ENCODE measurements at regions not wholly inside any gene's neighbourhood (a gene's known extent, or its start where the extent isn't known, plus 50 kb on each side); places are given as distances from the start of the nearest gene placed in this dataset.
"Not testable (repeated sequence)": the region's sequence is repeated elsewhere in the genome, so short reads cannot be mapped to it uniquely, and the experiment has no call there.

DNA sequence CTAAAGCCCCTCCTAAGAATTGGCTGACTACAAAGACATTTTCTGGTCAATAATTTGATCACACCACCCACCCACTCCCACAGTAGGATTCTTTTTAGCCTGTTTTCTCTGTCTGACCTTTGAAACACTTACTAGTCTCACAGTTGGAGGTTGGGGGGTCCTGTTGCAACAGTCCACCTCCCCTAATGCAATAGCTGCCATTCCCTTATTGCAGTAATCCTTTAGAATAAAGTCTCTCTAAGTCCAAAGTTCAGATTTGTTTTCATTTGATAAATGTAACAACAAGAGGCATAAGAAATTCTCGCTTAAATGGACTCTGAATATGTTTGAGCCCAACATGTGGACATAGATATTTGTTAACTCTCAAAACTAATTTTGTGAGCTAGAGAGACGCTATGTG, 1326.8 kb upstream of the TMEFF2 start:
- DNase-seq, result no peak

GRCh38 chr2:193520709-193521458, 1326.2 kb upstream of the TMEFF2 start:
- DNase-seq, result no peak

DNA sequence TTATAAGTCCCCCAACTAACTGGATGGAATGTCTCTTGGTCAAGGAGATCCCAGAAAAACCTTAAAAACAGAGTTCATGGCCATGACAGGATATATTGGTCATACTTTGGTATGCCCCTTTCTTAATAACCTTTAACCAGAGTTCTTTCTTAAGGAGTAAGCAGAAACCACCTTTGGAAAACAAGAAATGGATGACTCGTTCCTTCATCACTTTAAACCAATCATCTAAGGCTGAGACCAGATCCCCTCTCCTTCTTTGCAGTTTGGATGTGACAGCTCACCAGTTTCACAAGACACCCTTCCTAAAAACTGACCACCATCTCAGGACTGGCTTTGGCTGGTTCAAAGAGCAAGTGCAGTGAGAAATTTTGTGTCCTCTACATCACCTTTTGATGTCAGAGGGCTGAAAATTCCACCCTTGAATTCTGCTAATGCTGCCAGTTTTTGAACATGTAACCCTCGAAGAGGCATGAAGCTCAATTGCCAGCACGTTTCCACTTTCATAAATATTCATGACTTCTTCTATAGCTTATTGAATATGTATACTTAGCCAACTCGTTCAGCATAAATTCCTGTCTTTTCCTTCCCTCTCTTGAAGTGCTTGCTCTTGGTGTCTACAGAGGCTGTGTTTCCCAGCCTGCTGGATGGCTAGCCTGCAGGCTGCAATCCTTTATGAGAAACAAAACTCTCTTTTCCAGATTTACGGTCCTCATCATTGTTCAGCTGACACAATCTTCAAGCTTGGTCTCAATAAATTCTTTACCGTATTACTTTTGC, 1323.5 kb upstream of the TMEFF2 start:
- no peak for DNase-seq

DNA sequence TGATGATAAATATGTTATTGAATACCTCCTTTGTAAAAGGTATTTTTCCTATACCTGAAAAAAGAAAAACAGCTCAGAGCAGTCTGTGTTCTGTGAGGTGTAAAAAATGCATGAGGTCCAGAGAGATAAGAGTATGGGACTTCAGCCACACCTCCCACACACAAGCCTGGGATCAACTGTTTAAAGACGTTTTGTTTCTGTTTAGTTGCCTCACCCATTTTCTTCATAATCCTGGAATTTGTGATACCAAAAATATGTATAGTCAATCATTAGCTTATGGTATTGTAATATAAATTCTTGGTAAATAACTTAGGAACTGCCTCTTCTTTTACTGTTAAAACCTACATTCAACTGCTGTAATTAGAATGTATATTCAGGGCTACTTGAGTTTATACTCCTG, 1322.9 kb upstream of the TMEFF2 start:
- DNase-seq, result no peak

- no peak for DNase-seq
Observed at GRCh38 chr2:193506035-193506434, 1311.3 kb upstream of the TMEFF2 start.

GRCh38 chr2:193505620-193506019, 1310.9 kb upstream of the TMEFF2 start:
- DNase-seq, result no peak

DNA sequence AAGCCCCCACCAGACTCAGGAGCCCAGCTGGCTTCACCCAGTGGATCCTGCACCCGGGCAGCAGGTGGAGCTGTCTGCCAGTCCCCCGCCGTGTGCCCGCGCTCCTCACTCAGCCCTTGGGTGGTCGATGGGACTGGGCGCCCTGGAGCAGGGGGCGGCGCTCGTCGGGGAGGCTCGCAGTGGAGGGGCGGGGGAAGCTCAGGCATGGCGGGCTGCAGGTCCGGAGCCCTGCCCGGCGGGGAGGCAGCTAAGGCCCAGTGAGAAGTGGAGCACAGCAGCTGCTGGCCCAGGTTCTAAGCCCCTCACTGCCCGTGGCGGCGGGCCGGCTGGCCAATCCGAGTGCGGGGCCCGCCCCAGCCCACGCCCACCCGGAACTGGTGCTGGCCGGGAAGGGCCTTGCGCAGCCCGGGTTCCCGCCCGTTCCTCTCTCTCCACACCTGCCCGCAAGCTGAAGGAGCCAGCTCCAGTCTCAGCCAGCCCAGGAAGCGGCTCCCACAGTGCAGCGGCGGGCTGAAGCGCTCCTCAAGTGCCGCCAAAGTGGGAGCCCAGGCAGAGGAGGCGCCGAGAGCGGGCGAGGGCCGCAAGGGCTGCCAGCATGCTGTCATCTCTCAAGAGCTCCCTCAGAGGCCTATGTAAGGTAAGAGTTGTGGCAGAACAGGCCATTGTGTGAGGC, 1307.8 kb upstream of the TMEFF2 start:
- DNase-seq, result no peak

- no peak for DNase-seq
Observed at GRCh38 chr2:193496786-193497185, 1302.1 kb upstream of the TMEFF2 start.

- DNase-seq, result no peak
Observed at GRCh38 chr2:193482557-193482956, 1287.8 kb upstream of the TMEFF2 start.

GRCh38 chr2:193480187-193480586, 1285.5 kb upstream of the TMEFF2 start:
- DNase-seq, result no peak

DNA sequence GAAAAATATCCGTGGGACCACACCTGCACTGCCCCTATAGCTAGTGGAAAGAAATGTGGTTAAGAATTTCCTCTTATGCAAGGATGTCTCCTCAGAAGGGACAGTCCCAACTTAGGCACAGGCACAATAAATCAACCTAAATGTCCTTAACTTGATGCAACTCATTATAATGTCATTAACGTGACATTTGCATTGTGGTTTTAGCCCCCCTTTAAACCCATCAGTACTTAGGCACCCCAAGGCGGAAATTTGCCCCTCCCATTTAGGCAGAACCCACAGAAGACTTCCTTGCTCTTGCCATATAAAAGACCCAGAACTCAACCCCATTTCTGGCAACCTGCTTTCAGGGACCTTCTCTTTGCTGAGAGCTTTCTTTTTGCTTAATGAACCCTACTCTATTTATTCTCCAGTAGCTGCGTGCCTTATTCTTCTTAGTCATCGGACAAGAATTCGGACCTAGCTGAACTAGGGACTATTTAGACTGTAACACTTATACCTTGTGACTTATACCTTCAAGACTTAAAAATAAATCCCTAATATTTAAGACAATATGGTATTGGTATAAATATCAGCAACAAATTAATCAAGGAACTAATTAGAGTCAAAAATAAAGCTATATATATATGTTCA, 1281.6 kb upstream of the TMEFF2 start:
- DNase-seq, result no peak

DNA sequence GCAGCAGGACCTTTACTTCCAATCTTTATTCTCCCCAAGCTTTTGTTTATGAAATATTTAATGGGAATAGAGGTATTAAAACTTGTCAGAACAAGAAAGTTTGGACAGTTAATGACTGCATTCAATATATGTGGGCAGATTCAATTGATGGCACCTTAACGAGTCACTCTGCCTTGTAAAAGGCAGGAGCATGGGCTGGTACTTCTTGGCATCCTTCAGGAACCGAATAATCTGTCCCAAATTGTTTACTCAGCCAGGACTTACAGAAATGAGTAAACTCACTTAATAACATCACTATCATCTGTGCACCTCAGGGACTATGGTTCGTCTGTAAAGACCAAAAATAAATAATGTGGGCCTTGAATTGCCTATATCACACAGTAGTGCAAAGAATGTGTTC, 1280.3 kb upstream of the TMEFF2 start:
- no peak for DNase-seq

DNA sequence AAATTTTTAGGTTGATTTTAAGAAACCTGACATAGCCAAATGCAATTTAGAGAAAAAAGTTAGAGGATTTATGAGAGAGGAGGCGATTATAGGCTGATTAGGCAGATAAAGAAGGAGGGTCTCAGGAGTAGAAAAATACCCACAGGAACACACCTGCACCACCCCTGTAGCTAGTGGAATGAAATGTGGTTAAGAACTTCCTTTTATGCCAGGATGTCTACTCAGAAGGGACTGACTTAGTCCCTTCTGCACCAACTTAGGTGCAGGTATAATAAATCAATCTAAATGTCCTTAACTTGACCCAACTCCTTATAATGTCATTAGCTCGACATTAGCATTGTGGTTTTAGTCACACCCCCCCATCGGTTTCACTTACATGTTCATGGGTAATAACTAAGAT, 1274.5 kb upstream of the TMEFF2 start:
- DNase-seq, result no peak

GRCh38 chr2:193467276-193467987, 1272.7 kb upstream of the TMEFF2 start:
- no peak for DNase-seq

DNA sequence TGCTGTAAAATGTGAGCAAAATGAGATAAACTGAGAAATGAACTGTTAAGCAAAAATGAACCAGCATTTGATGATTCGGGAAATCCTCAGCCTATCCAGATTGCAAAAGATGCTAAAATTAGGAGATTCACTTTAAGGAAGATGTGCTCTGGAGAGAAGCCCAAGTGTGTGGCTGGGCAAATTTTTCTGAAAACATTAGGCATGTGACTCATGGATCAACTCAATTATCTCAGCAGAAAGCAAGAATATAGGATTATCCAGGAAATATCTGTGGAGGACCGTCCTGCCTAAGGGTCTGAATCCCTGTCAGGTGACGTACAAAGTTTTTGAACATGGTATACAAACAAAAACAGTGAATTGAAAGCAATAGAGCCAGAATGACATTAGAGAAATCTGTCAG, 1268.3 kb upstream of the TMEFF2 start:
- no peak for DNase-seq

GRCh38 chr2:193462411-193462810, 1267.7 kb upstream of the TMEFF2 start:
- no peak for DNase-seq

DNA sequence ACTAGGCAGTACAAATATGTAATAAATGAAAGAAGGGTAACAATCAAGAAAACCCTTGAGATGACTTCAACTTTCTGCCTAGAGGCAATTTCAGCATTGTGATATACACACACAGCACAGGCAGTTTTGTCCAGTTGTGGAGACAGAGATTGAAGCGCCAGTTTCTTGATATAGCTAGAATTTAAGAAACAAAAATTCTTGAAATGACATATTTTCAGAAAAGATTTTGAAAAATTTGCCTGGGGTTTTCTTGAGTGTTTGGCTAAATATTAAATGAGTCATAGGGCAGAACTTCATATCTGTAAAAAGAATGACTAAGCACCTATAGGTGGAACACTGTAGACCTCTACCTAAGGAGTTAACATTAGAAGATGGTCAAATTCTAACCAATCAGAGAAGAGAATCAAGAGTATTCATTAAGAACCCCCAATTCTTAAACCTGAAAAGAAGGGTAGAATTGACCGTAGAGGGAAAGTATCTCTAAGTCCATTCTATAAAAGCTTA, 1266.8 kb upstream of the TMEFF2 start:
- no peak for DNase-seq

- DNase-seq, result no peak
Observed at GRCh38 chr2:193446967-193447366, 1252.2 kb upstream of the TMEFF2 start.

GRCh38 chr2:193442293-193442692, 1247.6 kb upstream of the TMEFF2 start:
- no peak for DNase-seq

DNA sequence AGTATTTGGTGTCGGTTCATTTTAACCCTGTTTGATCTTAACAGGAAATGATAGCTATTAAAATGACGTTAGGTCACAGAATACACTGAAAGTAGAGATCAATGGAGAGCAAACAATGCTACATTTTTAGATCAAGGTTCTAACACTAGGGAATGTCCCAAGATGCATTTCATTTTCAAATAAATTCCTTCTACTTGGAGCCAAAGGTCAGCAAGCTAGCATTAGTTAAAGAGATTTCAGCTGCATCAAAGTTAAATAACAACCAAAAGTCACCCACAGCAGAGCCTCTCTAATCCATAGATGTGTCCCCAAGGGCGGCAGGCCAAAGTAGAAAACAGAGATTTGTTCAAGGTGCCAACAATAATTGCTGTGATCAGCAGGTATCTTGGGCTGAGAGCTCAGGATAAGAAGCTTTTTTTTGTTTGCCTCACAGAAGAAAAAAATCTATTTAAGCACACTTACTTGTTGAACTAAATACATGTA, 1233.6 kb upstream of the TMEFF2 start:
- no peak for DNase-seq

DNA sequence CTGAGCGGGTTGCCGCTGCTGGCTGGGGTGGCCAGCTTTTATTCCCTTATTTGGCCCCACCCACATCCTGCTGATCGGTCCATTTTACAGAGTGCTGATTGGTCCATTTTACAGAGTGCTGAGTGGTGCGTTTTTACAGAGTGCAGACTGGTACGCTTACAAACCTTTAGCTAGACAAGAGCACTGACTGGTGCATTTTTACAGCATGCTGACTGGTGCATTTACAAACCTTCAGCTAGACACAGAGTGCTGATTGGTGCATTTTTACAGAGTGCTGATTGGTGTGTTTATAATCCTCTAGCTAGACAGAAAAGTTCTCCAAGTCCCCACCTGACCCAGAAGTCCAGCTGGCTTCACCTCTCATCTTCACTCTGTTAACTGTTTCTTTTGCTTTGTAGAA, 1217.6 kb upstream of the TMEFF2 start:
- not testable (repeated sequence) for DNase-seq

- DNase-seq, result no peak
Observed at GRCh38 chr2:193409951-193410350, 1215.2 kb upstream of the TMEFF2 start.
